ENCODE measurements at regions not wholly inside any gene's neighbourhood (a gene's known extent, or its start where the extent isn't known, plus 50 kb on each side); places are given as distances from the start of the nearest gene placed in this dataset.
A peak's percentile ranks its signal among the peaks of the same experiment; 100 is the strongest.

GRCh38 chr5:143886651-143887638 is 75.0 kb downstream of the HMHB1 start:
- Histone ChIP-seq H3K4me1 (replicated peaks) (no peaks in the 10 kb centered on the region), H3K27ac (no peak overlapping the region), H3K4me3 (no peak overlapping the region), H3K27me3 (replicated peaks; ENCODE audit: insufficient read depth) (no peaks in the 10 kb centered on the region), H3K36me3 (no peaks in the 10 kb centered on the region), H3K9me3 (no peaks in the 10 kb centered on the region)
- WGBS: 23% methylated on average over 6 of the region's 6 CpGs
- no peak for TF ChIP-seq CTCF (IDR thresholded peaks at IDR 0.05)
- TF ChIP-seq POLR2AphosphoS5 (IDR thresholded peaks at IDR 0.05): no peak
- TF ChIP-seq POLR2A (IDR thresholded peaks at IDR 0.05): no peak
- intact Hi-C loops (cut with DNase I): no loop called here
- peak; percentile 9 for DNase-seq (ENCODE audit: low spot score)

DNA sequence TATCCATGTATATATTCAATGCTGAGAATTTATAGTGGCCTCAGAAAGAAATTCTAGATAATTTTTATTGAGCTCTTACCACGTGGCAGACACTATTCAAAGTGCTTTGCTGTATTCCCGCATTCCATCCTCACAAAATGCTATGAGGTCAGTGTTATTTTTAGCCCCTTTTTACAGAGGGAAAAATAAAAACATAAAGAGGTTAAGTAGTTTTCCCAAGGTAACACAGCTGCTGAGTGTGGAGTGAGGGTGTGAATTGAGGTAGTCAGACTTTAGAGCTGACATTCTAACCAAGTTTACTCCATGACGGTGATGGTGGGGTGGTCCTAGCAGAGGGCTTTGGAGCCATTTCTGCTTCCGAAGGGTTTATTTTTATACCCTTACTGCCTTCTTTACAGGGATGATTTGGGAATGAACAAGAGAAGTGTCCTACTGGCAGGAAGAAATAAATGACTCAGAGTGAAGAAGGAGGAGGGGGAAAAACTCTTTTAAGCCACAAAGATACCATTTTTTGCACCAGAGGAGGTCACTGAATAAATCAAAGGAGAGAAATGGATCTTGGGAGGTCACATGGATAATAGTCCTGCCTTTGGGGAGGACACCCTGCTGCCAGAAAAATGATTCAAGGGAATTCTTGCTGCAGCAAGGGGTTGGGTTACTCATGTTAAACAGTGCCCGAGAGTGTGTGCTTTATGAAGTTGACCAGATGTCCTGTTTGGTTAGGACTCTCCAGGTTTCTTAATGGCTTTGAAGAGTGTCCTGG is 76.1 kb downstream of the HMHB1 start:
- no peak for TF ChIP-seq POLR2AphosphoS5 (IDR thresholded peaks at IDR 0.05)
- Histone ChIP-seq H3K4me3 (no peak overlapping the region), H3K27me3 (replicated peaks; ENCODE audit: insufficient read depth) (no peaks in the 10 kb centered on the region), H3K36me3 (no peaks in the 10 kb centered on the region), H3K9me3 (no peaks in the 10 kb centered on the region), H3K27ac (no peak overlapping the region), H3K4me1 (replicated peaks) (no peaks in the 10 kb centered on the region)
- WGBS: 53% methylated on average over 5 of the region's 5 CpGs
- intact Hi-C loops (cut with DNase I): no loop called here
- no peak for DNase-seq (ENCODE audit: low spot score)

GRCh38 chr5:143888912-143889311 is 77.0 kb downstream of the HMHB1 start:
- WGBS: 87% methylated on average over 3 of the region's 3 CpGs
- Histone ChIP-seq H3K36me3 (no peaks in the 10 kb centered on the region), H3K27me3 (replicated peaks; ENCODE audit: insufficient read depth) (no peaks in the 10 kb centered on the region), H3K27ac (no peak overlapping the region), H3K4me1 (replicated peaks) (no peaks in the 10 kb centered on the region), H3K9me3 (no peaks in the 10 kb centered on the region), H3K4me3 (no peak overlapping the region)
- DNase-seq (ENCODE audit: low spot score): no peak
- intact Hi-C loops (cut with DNase I): no loop called here
- TF ChIP-seq CTCF (IDR thresholded peaks at IDR 0.05): no peak
- TF ChIP-seq POLR2A (IDR thresholded peaks at IDR 0.05): no peak
- TF ChIP-seq POLR2AphosphoS5 (IDR thresholded peaks at IDR 0.05): no peak

- TF ChIP-seq POLR2AphosphoS5 (IDR thresholded peaks at IDR 0.05): no peak
- H3K4me3 ChIP-seq: no peak overlapping the region
- H3K27ac ChIP-seq: no peak overlapping the region
- intact Hi-C loops (cut with DNase I): no loop called here
- 51% methylated on average over 3 of the region's 3 CpGs for WGBS
- H3K9me3 ChIP-seq: no peaks in the 10 kb centered on the region
- DNase-seq (ENCODE audit: low spot score): no peak
- H3K36me3 ChIP-seq: no peaks in the 10 kb centered on the region
- no peaks in the 10 kb centered on the region for H3K27me3 ChIP-seq (replicated peaks; ENCODE audit: insufficient read depth)
- no peaks in the 10 kb centered on the region for H3K4me1 ChIP-seq (replicated peaks)
Measured at GRCh38 chr5:143889986-143890385, 78.0 kb downstream of the HMHB1 start.

DNA sequence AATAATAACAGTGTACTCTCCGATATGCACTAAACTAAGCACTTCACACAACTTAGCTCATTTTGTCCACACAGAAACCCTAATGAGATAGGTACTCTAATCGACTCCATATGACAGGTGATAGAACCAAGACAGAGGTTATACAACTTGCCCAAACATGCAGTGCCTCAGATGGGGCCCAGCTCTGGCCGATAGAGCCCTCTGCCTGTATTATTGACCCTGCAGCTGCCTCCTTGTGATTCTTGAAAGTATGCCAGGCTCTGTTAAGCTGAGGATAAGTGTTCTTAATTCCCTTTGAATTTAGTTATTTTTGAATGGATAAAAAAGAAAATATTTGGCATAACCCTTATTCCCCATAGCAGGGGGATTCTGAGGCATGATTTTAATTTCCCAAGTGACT is 78.5 kb downstream of the HMHB1 start:
- no peaks in the 10 kb centered on the region for H3K27me3 ChIP-seq (replicated peaks; ENCODE audit: insufficient read depth)
- no peak for DNase-seq (ENCODE audit: low spot score)
- no peak overlapping the region for H3K27ac ChIP-seq
- intact Hi-C loops (cut with DNase I): no loop called here
- no peak for TF ChIP-seq POLR2A (IDR thresholded peaks at IDR 0.05)
- TF ChIP-seq POLR2AphosphoS5 (IDR thresholded peaks at IDR 0.05): no peak
- no peak for TF ChIP-seq CTCF (IDR thresholded peaks at IDR 0.05)
- 47% methylated on average over 3 of the region's 3 CpGs for WGBS
- H3K9me3 ChIP-seq: no peaks in the 10 kb centered on the region
- H3K4me1 ChIP-seq (replicated peaks): no peaks in the 10 kb centered on the region
- no peak overlapping the region for H3K4me3 ChIP-seq
- H3K36me3 ChIP-seq: no peaks in the 10 kb centered on the region

Measured in prostate gland (tissue), 2 donors.